Nephron progenitor cell (in vitro differentiated cells): ENCODE measurements at regions not wholly inside any gene's neighbourhood (a gene's known extent, or its start where the extent isn't known, plus 50 kb on each side); places are given as distances from the start of the nearest gene placed in this dataset.

Source experiments
- DNase-seq: peaks from one replicate; pipeline ENCODE4 v3.0.0; 2021
- H3K27ac Mint-ChIP-seq: 2 replicates; pipeline ENCODE4 v1.8.0; 2021; ENCODE audit warnings: mild to moderate bottlenecking, moderate library complexity, mixed read lengths
- H3K27me3 Mint-ChIP-seq: 2 replicates; pipeline ENCODE4 v1.8.0; 2021; ENCODE audit warnings: mild to moderate bottlenecking, low read depth, mixed read lengths; ENCODE audit not compliant: poor library complexity
- H3K36me3 Mint-ChIP-seq: 2 replicates; pipeline ENCODE4 v1.8.0; 2021; ENCODE audit warnings: low read depth, mixed read lengths
- H3K4me1 Mint-ChIP-seq: 2 replicates; pipeline ENCODE4 v1.8.0; 2021; ENCODE audit warnings: mixed read lengths
- H3K4me3 Mint-ChIP-seq: 2 replicates; pipeline ENCODE4 v1.8.0; 2021; ENCODE audit warnings: mild to moderate bottlenecking, moderate library complexity, mixed read lengths
- H3K9me3 Mint-ChIP-seq: 2 replicates; pipeline ENCODE4 v1.8.0; 2021; ENCODE audit warnings: mild to moderate bottlenecking, moderate library complexity, mixed read lengths
- CTCF ChIP-seq: fragments of 200-600 bp; sonication (generic); IDR thresholded peaks from 2 replicates; pipeline ENCODE4 v1.5.0; 2021; ENCODE audit warnings: antibody characterized with exemption

- Mint-ChIP-seq H3K9me3 (no peaks in the 10 kb centered on the region), H3K27me3 (peaks cover 17% of the 10 kb centered on the region), H3K4me1 (peaks cover 12% of the 10 kb centered on the region), H3K36me3 (no peaks in the 10 kb centered on the region), H3K4me3 (no peak overlapping the region), H3K27ac (no peak overlapping the region)
- no peak for DNase-seq
- no peak for TF ChIP-seq CTCF
These were observed 55.4 kb upstream of the NLK start for GRCh38 chr17:27986805-27987684.

GRCh38 chr17:27989046-27989445, 53.4 kb upstream of the NLK start:
- peak overlapping the region; percentile 17 for H3K27ac Mint-ChIP-seq
- H3K9me3 Mint-ChIP-seq: no peaks in the 10 kb centered on the region
- H3K4me1 Mint-ChIP-seq: peaks cover 12% of the 10 kb centered on the region
- H3K27me3 Mint-ChIP-seq: peaks cover 15% of the 10 kb centered on the region
- no peaks in the 10 kb centered on the region for H3K36me3 Mint-ChIP-seq
- TF ChIP-seq CTCF: no peak
- no peak for DNase-seq
- no peak overlapping the region for H3K4me3 Mint-ChIP-seq

GRCh38 chr17:27990100-27990499, 52.4 kb upstream of the NLK start:
- DNase-seq: no peak
- Mint-ChIP-seq H3K27ac (no peak overlapping the region), H3K36me3 (no peaks in the 10 kb centered on the region), H3K4me1 (peaks cover 12% of the 10 kb centered on the region), H3K9me3 (no peaks in the 10 kb centered on the region), H3K4me3 (no peak overlapping the region), H3K27me3 (peaks cover 8% of the 10 kb centered on the region)
- no peak for TF ChIP-seq CTCF

DNA sequence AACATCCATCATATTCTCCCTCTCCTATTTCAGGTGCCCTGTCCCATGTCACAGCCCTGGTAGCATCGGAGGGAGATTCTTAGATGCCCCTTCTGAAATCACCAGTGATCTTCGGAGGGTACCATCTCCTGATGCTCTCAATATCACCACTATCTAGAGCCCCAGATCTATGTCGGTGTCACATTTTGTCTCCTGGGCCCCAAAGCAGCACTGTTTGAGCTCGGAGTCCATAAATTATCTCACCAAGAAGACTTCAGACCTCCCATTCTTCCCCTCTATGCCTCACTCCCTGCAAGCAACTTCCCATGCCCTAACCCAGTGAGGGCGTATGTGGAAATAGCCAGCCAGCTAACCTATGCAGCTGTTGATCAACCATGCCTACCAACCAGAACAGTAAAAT, 51.5 kb upstream of the NLK start:
- Mint-ChIP-seq H3K4me3 (no peak overlapping the region), H3K27me3 (peaks cover 12% of the 10 kb centered on the region), H3K36me3 (no peaks in the 10 kb centered on the region), H3K27ac (no peak overlapping the region), H3K9me3 (no peaks in the 10 kb centered on the region), H3K4me1 (peaks cover 6% of the 10 kb centered on the region)
- no peak for DNase-seq
- no peak for TF ChIP-seq CTCF

DNA sequence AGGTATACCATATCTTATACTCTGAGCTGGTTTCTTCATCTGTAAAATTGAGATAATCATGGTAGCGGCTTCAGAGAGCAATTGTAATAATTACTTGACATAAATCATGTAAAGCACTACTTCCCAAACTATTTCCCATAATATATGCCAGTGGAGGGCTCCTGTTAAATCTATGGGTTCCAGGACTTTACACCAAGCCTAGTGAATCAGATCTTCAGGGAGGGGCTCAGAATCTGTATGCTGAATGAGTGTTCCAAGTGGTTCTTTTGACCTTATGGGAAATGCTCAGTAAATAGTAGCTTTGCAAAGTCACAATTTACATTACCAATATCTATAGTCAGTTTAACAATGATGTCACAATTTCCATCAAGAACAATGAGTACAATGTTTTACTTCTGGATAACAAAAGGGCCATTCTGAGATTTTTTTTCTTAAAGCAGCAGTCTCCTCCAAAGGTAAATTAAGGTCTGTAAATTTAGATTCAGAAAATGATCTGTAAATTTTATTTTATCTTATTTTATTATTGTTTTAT, 50.9 kb upstream of the NLK start:
- TF ChIP-seq CTCF: no peak
- Mint-ChIP-seq H3K9me3 (no peaks in the 10 kb centered on the region), H3K4me3 (no peak overlapping the region), H3K4me1 (peaks cover 6% of the 10 kb centered on the region), H3K27ac (no peak overlapping the region), H3K27me3 (peaks cover 16% of the 10 kb centered on the region), H3K36me3 (no peaks in the 10 kb centered on the region)
- DNase-seq: no peak
